ENCODE measurements at regions not wholly inside any gene's neighbourhood (a gene's known extent, or its start where the extent isn't known, plus 50 kb on each side); places are given as distances from the start of the nearest gene placed in this dataset.
"Not testable (repeated sequence)": the region's sequence is repeated elsewhere in the genome, so short reads cannot be mapped to it uniquely, and the experiment has no call there.

GRCh38 chr2:63700271-63700670 is 111.5 kb downstream of the MDH1 start:
- no peak overlapping the region for H3K4me3 ChIP-seq (replicated peaks; ENCODE audit: low read depth, low read length)
- TF ChIP-seq CTCF (IDR thresholded peaks at IDR 0.05; ENCODE audit: low read depth, low read length, missing control alignments) = no peak
- no peak for DNase-seq (ENCODE audit: extremely low read depth, low read depth)

- TF ChIP-seq CTCF (IDR thresholded peaks at IDR 0.05; ENCODE audit: low read depth, low read length, missing control alignments) = no peak
- no peak overlapping the region for H3K4me3 ChIP-seq (replicated peaks; ENCODE audit: low read depth, low read length)
- DNase-seq (ENCODE audit: extremely low read depth, low read depth) = no peak
These were observed 112.6 kb downstream of the MDH1 start for GRCh38 chr2:63701406-63701805.

GRCh38 chr2:63706084-63706483 is 117.3 kb downstream of the MDH1 start:
- DNase-seq (ENCODE audit: extremely low read depth, low read depth); H3K4me3 ChIP-seq (replicated peaks; ENCODE audit: low read depth, low read length): not testable (repeated sequence)

GRCh38 chr2:63710732-63711131 is 122.0 kb downstream of the MDH1 start:
- no peak for DNase-seq (ENCODE audit: extremely low read depth, low read depth)
- H3K4me3 ChIP-seq (replicated peaks; ENCODE audit: low read depth, low read length) = no peak overlapping the region
- no peak for TF ChIP-seq CTCF (IDR thresholded peaks at IDR 0.05; ENCODE audit: low read depth, low read length, missing control alignments)

DNA sequence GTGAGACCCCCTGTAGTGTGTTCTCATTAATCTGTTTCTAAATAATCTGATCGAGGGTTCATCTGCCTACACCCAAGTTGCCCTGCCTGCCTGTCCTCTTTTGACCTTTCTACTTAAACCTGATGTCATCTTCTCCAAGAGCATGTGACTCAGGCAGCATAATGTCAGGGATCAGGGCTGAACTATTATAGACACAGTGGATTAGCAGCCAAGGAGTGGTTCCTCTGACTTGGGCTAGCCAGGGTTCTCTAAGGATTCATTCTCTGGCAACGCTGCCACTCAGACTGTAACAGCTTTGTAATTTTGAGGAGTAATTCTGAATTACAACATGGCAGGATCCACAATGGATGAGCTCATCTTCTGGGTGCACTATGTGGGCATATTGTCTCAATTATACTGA is 124.0 kb downstream of the MDH1 start:
- no peak for DNase-seq (ENCODE audit: extremely low read depth, low read depth)
- no peak for TF ChIP-seq CTCF (IDR thresholded peaks at IDR 0.05; ENCODE audit: low read depth, low read length, missing control alignments)
- H3K4me3 ChIP-seq (replicated peaks; ENCODE audit: low read depth, low read length) = no peak overlapping the region

- no peak for TF ChIP-seq CTCF (IDR thresholded peaks at IDR 0.05; ENCODE audit: low read depth, low read length, missing control alignments)
- no peak overlapping the region for H3K4me3 ChIP-seq (replicated peaks; ENCODE audit: low read depth, low read length)
- no peak for DNase-seq (ENCODE audit: extremely low read depth, low read depth)
These were observed 125.5 kb upstream of the UGP2 start for GRCh38 chr2:63716146-63716545.

- TF ChIP-seq CTCF (IDR thresholded peaks at IDR 0.05; ENCODE audit: low read depth, low read length, missing control alignments) = no peak
- H3K4me3 ChIP-seq (replicated peaks; ENCODE audit: low read depth, low read length) = no peak overlapping the region
- DNase-seq (ENCODE audit: extremely low read depth, low read depth) = no peak
These were observed 122.6 kb upstream of the UGP2 start for GRCh38 chr2:63719052-63719451.

Data from HFF-Myc (cell line).